NCI-H510A (cell line): ENCODE measurements at regions not wholly inside any gene's neighbourhood (a gene's known extent, or its start where the extent isn't known, plus 50 kb on each side); places are given as distances from the start of the nearest gene placed in this dataset.

Experiments
- DNase-seq: peaks from one replicate; lab custom pipeline; 2025; lab: John Stamatoyannopoulos, UW

DNA sequence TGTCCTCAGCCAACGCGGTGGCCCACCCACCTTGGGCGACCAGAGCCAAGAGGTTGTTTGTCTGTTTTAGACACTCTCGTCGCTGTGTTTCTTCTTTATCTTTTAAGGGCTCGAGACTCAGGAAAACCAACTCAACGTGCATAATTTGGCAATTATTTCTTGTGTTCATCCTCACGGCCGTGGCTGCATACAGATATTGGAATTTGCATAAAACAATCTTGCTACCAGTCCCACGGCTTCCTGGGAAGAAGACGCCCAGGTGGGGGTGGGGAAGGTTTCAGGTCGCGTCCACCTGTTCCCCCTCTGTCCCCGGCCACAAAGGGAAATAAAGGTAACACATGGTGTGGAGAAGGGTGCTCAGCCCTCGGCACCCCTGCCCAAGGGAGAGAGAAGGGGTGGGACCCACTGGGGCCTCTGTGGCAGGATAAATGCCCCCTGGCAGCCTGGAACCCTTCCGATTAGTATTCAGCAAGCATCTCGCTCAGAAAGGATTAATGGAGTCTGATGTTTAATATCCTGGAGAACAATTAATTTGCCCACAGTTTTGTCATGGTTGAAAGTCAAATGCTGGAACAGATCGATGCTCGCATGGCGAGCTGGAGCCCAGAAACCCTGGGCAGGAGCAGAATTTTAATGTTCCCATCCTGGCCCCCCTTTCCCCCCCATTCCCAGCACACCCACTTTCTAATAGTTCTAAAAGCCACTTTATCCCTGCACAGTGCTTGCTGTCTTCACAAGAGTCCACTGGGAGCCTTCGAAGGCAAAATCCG, 359.7 kb downstream of the MN1 start:
- no peak for DNase-seq

DNA sequence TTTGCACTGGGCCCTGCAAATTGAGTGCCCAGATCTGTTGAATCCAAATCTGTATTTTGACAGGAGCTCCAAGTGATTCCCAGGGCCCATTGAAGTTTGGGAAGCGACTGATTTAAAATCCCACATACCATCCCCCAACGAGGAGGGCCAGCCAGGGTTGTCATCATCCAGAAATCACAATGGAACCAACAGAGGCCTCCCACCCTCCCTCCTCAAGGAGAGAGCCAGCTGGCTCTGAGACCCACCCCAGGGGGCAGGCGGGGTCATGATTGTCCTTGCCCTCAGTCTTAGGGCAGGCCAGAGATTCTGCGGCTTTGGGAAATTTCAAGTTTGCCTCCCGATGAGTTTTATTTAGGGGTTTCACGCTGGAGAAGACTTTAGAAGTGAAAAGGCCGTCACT, 358.2 kb downstream of the MN1 start:
- DNase-seq, result no peak

DNA sequence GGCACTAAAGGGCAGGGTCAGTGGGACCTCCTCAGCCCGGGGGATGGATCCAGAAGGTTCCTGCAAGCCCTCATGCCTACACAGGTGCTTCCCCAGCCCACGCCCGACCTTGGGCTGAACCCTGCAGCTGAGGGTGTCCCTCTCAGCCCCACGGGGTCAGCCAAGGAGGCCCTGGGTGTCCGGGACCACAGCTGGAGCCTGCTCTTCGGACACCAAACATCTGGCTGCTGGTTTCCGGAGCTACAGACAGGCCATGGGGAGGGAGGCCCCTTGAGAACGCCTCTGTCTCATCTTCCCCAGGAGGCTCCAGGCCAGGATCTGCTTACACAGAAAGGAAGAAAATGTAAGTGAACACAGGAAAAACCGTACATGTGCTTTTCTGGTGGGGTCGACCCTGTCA, 355.7 kb downstream of the MN1 start:
- DNase-seq, result no peak

DNA sequence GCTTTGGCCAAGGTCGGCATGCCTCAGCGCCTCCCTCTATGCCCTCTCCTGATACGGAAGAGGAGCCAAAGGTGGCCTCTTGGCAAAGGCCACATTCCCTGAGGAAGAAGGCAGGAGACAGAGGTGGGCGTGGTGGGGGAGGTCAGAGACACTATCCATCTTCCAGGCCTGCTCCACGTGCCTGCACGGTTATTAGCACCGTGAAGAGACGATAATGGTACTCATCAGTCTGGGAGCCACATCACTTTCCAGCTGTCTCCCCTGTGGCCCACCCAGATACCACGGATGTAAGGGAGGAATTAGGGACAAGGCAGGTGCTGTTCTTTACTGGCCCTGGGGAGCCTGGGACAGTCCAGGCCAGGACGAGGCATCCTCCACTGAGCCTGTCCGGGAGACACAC, 354.3 kb downstream of the MN1 start:
- no peak for DNase-seq

DNA sequence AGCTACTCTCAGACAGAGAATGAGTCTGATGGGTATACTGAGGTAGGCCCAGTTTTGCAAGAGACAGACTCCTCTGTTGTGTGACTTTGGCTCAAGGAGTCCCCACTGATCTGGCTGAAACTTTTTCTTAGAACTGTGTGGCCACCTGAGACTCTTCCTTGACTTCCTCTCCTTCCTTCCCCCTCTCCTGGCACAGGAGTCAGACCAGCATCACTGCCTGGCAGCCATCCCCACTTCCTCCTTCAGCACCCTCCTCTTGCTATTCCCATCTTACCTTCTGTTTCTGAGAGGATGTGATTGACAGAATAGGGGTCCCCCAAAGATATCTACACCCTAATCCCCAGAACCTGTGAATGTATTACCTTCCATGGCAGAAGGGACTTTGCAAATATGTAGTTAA, 351.1 kb downstream of the MN1 start:
- DNase-seq, result no peak

DNA sequence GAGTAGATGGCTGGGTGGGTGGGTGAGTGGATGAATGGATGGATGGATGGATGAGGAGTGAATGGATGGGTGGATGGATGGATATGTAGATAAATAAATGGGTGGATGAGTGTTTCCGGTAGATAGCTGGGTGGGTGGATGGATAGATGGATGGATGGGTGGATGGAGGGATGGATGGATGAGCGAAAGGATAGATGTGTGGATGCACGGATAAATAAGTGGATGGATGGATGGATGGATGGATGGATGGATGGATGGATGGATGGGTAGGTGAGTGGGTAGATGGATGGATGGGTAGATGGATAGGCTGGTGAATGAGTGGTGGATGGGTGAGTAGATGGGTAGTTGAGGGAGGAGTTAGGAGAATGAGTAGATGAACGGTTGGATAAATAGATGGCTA, 349.3 kb downstream of the MN1 start:
- DNase-seq, result no peak

DNA sequence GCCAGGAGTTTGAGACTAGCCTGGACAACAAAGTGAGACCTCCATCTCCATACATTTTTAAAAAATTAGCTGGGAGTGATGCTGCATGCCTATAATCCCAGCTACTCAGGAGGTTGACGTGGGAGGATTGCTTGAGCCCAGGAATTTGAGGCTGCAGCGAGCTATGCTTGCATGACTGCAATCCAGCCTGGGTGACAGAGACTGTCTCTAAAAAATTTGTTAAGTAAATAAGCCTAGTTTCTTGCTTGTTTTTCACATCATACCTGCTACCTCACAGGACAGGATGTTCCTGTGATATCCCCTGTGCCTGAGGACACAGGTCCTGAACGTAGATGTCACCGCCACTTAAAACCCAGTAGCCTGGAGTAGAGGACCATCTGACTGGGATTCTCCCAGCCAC, 348.6 kb downstream of the MN1 start:
- DNase-seq, result no peak

DNA sequence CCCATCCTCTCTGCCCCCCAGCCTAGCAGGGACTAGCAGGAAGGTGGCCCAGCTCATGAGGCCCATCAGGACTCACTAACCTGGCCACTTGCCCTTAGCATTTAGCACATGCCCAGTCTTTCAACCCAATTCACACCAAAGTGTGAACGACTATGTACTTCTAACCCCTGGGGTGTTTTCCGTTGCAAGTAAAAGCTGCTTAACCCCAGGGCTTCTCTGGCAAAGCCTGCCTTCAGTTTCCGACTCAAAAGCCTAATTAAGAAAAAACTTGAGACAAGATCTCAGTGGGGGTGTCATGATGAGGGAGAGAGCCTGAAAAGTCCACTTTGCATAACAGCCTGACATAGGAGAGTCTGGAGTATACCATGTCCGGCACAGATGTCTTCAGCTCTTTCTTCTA, 347.8 kb downstream of the MN1 start:
- DNase-seq, result no peak

DNA sequence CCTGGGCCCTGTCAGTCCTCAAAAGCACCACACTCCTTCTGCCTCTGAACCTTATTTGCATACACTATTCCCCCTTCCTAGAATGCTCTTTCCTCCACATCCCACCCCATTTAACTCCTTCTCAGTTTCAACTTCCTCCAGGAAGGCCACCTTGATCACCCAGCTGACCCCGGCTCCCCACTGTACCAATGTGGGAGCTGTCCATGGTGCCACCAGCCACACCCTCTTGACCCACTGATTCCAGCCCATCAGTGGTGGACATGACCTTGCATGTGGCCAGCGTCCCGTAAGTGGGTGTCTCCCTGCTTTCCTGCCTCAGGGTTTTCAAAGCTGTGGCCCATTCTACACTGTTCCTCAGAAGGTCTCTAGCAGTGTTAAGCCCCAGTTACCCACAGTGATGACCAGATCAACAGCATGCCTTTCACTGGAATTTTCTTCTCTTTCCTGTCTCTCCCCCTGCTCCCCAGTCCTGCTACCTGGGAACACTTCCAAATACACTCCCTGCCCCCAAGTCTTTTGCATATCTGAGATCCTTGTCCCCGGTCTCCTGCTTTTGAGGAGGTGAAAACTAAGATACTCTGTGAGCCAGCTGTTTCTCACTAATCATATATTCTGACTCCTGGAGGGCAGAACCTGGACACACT, 346.6 kb downstream of the MN1 start:
- no peak for DNase-seq

DNA sequence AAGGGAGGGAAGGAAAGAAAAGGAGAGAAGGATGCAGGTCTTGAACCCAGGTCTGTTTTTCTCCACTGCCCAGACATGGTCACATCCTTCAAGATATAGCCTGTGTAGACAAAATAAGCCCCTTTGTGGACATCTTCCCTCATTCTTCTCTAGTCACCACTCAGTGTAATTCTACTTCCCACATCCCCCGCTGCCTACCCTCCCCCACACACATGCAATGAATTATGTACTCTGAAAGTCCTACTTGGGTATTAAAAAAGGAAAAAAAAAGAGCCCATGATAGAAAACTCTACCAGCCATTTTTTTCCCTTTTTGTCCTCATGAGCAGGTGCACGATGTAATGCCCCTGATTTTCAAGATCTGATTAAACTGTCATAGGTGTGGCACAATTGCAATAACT, 346.0 kb downstream of the MN1 start:
- no peak for DNase-seq

DNA sequence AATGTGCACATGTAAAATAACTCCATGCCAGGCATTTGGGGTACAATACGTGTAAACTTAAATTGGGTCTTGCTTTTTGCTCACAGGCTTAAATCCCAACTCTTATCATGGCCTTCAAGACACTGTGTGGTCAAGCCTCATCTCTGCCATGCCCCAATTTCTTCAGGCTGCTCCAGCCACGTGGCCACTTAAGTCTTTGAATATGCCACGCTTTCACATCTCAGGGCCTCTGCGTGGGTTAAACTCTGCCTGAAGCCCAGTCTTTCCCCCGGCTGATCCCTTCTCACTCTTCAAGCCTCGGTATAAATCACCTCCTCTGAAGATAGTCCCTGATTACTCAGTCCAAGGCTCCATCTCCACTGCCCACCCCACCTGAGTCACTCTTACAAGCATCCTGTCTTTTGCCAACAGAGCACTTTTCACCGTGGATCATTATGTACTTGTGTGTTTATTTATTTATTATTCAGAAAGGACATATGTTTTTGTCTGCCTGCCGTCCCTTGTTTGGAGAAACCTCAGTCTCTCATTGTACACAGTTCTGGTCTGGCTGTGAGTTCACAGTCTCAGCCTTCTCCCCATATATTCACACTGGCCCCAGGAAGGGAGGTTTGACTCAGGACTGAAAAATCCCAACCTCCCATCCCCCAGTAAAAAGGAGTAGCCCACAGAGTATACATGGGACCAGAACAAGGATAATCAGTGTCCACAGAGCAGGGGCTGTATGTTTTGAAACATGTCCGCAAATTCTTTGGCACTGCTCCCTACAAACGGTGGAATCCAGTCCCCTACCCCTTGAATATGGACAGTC, 344.7 kb downstream of the MN1 start:
- no peak for DNase-seq

DNA sequence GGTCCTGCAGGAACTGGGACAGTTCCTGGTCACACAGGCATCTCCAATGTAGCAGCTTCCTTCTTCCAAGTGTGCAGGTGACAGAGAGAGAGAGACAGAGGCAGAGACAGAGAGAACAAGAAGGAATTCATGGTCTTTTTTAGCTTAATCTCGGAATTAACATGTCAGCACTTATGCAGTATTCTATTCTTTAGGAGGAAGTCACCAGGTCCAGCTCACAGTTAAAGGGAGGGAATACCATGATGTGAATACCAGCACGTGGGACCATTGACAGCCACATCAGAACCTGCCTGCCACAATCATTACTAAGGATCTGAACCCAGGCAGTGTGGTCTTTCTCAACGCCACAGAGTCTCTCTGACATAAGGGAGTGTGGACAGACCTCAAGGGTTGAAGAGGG, 341.6 kb downstream of the MN1 start:
- no peak for DNase-seq

DNA sequence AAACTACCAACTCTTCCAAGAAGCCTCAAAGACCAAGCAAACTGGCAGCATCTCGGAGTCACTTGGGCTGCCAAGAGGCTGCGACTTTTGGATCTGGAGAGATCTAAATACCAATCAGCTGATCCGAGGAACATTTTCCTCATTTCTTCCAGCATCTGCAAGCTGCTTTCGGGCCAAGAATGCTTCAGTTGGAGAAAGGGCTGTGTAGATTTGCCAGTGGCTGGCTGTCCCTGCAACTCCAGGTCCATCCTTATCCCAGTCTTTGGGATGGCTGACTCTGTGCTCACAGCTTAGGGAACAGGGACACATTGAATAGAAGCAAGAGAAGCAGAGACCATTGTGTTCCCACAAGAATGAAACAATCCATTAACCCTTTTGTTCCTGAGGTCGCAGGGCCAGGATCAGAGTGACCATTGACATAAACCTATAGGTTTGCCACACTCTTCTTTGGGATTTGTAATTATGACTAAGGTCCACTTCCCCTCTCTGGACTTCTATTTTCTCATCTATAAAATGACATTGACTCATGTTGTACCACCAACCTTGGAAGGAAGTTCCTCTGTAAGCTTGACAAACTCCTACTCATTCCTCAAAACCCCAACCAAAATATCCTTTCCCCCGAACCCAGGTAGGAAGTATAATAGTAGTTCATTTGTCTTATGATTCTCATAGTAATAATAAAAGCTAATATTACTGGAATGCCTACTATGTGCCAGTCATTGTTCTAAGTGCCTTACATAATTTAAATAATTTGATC, 340.8 kb downstream of the MN1 start:
- no peak for DNase-seq

DNA sequence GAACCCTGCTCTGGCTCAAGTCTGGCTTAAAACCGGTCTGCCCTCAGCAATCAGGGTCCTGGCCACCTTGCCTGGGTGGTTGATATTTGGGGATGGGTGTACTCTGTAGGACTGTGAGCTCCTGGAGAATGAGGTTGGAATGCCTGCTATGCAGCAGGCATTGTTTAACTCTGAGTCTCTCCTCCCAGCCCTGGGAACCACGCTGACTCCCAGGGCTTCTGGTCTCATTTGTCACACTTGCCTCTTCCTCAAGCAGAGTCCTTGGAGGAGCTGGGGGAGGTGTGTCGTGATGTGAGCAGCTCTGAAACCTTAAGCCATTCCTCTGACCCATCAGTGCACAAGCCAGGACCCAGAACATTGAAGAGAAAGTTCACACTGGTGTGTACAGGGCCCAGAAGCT, 340.1 kb downstream of the MN1 start:
- no peak for DNase-seq

DNA sequence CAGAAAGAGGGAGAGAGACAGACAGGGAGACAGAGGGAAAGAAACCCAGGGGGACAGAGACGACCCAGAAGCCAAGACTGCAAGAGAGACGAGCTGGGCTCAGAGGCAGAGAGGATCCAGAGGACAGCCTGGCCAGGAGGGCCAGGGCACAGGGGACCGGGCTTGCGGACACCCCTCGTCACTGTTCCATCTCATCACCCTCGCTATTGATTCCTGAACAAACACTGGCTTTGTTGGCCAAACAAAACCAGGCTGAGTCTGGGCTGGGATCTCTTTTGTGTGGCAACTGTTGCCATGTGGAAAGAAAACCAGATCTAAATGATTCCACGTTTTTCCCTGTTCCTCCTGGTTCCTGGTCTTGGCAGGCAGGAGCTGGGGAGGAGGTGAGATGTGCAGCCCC, 339.4 kb downstream of the MN1 start:
- no peak for DNase-seq

DNA sequence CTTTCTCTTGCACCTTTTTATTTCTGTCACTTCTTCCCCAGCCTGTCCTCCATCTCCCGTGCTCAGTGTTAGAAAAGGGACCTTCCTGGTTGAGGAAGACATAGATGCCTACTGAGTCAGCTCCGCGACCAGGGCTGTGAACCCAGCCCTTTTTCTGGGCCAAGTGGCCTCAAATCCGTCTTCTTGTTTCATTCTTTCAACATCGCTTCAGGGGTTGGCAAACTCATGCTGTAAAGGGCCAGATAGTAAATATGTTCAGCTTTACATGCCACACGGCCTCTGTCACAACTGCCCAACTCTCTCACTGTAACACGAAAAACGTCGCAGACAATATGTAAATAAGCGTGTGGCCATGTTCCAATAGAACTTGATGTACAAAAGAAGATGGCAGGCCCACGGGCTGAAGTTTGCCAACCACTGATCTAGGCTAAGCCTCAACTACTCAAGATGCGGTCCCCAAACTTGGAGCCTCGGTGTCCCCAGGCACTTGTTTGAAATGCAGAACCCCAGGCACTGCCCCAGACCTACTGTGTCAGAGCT, 338.4 kb downstream of the MN1 start:
- no peak for DNase-seq

DNA sequence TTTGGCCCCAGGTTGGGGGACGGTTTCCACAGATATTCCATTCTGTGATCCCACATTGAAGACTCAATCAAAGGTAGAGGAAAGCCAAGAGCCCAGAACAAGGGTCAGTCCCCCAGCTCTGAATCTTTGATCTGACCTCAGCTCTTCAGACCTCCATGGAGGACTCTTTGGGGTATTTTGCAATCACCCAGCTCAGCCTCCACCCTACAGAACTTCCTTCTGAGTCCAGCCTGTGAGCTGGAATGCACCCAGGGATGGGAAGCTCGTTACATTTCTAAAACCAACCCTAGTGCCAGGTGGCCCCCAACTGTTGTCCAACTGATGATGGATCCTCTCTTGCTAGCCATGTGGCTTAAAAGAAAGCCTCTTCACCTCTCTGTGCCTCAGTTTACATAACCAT, 335.3 kb downstream of the MN1 start:
- no peak for DNase-seq

DNA sequence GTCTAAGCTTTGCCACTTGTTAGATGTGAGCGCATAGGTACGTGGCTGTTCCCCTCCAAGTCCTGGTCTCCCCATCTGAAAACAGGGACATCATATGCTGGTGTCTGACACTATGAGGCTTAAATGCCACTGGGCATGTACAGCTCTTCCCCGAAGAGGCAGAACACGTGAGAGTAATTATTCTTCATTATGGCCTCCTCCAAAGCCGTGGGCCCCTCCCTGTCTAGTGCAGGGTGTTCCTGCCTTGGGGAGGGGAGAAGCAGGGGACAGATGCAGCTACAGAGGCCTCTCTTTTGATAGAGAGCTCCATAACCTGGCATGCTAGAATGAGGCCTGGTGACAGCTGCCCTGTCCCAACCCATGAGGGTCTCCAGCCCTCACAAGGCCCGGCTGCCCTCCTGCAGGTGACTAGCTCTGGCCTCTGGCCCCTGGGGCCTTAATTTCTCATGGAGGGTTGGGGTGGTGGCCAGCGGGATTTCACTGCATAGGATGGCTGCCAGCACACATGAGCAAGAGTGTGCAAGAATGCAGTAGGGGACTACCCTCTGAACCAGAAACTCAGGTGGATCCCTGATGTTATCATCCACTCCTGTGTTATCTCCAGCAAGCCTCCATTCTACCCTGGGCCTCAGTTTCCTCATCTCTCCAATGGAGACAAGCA, 334.6 kb downstream of the MN1 start:
- no peak for DNase-seq

DNA sequence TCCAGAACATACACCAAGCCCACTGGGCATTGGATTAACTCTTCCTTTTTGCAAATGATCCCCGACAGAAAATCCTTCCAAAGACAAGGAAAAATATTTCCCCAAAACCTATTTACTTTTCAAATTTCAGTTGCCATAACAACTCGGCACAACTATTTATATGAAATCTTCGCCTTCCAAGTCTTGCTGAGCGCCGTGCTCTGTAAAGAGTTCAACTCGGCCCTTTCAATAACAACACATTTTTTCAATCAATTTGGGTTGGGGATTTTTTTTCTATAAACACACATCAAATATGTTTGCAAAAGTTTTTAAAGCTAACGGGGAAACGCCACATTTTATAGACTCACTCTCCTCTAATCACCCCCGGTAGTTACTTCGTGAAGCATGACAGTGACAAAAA, 333.8 kb downstream of the MN1 start:
- DNase-seq, result no peak

DNA sequence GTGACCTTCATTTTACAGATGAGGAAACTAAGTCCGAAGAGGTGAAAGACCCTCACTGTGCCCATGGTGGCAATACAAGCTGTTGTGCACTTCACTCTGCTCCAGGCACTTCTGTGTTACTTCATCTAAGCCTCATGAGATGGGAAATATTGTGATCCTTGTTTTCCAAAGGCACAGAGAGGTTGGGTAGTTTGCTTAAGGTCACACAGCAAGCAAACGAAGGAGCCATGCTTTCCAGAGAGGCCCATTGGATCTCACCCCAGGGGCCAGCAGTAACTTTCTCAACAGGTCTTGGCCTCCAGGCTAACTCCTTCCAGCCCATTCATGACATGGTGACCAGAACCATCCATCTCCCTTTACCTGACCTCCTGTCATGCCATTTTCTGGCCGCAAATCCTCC, 332.8 kb downstream of the MN1 start:
- DNase-seq, result no peak

DNA sequence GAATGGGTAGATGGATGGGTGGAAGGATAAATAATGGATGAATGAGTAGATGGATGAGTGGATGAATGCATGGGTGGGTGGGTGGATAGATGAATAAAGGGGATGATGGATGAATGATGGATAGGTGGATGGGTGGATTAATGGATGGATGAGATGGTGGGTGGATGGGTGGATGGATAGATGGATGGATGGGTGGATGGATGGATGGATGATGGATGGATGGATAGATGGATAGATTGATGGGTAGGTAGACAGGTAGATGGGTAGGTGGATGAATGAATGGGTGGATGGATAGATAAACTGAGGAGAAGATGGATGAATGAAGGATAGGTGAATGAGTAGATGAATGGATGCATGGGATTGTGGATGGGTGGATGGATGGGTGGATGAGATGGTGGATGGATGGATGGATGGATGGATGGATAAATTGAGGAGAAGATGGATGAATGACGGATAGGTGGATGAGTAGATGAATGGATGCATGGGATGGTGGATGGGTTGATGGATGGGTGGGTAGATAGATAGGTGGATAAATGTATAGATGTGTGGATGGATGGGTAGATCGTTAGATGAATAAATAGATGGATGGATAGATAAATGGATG, 331.3 kb downstream of the MN1 start:
- no peak for DNase-seq
